ENCODE measurements at regions not wholly inside any gene's neighbourhood (a gene's known extent, or its start where the extent isn't known, plus 50 kb on each side); places are given as distances from the start of the nearest gene placed in this dataset.

GRCh38 chr16:63512910-63513309 lies 1476.7 kb upstream of the CDH8 start:
- TF ChIP-seq CTCF (IDR thresholded peaks at IDR 0.05; ENCODE audit: poor library complexity) = no peak
- TF ChIP-seq EZH2phosphoT487 (IDR thresholded peaks at IDR 0.05; ENCODE audit: low read depth, severe bottlenecking, unreplicated experiment) = no peak
